Inflammatory macrophage (primary cell): ENCODE measurements at regions not wholly inside any gene's neighbourhood (a gene's known extent, or its start where the extent isn't known, plus 50 kb on each side); places are given as distances from the start of the nearest gene placed in this dataset.

ENCODE experiments used
- DNase-seq, 2 donors: peaks; one replicate each; pipeline ENCODE4 v3.0.0-alpha.2; 2020 to 2022

DNA sequence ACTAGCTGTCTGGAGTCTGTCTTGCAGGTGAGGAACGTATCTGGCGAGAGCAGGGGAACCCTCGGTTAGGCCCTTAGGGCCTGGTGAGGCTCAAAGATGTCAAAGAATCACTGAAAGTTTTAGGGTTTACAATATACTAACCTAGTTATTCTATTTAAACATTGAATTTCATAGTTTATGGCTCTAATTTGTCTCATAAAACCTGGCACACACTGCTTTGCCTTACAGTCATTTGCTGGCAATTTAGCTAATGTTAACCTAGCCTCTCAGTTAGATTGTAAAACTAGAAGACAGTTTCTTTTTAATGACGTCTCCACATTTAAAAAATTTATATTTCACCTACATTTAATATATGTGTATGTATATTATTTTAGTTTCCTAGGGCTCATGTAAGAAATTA, 89.6 kb upstream of the DOCK10 start:
- DNase-seq, result no peak

DNA sequence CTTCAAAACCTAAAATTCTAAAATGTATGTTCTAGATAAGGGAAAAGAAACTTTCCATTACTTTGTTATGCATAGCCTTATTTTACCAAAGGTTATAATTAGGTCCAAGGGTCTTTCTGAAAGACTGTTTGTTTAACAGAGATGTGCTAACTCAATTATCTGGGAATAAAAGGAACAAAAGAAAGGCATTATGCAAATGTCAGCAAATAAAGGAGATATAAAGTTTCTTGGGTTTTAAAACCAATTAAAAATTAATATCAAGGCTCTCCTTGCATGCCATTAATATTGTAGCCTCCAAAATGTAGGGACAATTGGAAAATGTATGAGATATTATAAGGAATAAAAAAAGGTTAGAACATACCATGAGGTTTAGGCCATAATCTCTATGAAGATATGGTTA, 87.8 kb upstream of the DOCK10 start:
- DNase-seq, result no peak

DNA sequence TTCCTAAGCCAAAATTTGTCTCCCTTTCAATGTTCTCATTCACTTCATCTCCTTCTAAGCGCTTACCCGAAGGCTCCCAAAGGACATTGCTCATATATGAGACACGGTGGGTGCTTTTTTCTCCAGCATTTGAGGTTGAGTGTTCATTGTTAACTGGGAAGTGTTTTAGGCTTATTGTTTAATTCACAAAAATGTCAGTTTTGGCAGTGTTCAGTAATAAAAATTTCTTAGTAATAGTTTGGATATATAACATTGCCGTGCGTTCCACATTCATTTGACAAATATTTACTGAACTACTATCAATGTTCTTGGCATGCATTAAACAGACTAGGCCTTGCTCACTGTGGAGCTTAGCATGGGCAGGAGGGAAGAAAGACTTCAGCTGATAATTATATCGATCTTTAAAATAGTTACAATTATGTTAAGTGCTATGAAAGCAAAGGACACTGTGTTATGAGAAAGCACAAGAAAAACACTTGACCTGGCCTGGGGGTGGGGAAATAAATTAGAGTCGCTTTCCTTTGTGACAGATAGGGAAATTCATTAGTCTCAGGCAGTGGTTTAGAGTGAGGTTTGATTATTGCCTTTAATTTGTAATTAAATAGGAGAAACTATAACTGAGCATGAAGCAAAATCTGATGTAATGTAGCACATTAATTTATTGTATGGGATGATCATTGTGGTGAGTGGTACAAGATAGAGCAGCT, 82.2 kb upstream of the DOCK10 start:
- no peak for DNase-seq

DNA sequence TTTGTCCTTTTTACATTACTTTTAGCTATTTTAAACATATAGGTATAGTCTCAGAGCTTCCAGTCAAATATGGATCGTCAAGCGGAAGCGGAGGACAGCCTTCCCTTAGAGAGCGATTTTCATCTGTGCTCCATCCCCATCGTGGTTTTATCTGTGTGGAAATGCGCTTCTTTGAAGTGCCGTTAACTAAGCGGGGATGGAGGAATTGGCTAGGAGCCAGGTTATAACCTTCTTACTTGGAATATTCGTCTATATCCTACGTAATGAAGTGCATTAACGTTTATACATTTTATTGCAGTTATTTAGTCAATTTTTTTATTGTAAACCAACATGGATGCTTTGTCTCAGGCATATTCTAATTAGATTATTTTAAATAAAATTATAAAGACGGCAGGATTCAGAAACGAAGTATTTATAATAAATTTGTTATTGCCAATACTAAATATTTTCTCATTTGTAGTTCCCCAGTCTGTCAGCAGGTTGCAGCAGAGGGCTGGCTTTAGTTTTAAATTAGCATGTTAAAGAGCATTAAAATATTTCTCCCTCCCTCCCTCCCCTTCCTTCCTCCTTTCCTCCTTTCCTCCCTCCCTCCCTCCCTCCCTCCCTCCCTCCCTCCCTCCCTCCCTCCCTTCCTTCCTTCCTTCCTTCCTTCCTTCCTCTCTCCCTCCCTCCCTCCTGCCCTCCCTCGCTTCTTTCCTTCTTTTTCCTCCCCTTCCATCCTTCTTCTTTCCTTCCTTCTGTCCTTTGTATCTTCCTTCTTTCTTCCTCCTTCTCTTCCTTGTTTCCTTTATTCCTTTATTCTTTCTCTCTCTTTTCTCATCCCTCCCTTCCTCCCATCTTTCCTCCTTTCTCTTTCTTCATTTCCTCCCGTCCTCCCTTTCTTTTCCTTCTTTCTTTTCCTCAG, 80.6 kb upstream of the DOCK10 start:
- DNase-seq, result peak; percentile 22 to 37

DNA sequence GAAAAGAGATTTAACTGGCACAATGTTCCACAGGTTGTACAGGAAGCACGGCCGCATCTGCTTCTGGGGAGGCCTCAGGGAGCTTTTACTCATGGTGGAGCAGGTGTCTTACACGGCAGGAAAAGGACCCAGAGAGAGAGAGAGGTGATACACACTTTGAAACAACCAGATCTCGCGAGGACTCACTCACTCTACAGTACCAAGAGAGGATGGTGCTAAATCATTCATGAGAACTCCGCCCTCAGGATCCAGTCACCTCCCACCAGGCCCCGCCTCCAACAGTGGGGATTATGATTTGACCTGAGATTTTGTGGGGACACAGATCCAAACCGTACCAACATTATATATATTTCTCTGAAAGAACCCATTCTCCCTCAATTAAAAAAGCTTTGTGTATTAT, 79.7 kb upstream of the DOCK10 start:
- DNase-seq, result no peak

DNA sequence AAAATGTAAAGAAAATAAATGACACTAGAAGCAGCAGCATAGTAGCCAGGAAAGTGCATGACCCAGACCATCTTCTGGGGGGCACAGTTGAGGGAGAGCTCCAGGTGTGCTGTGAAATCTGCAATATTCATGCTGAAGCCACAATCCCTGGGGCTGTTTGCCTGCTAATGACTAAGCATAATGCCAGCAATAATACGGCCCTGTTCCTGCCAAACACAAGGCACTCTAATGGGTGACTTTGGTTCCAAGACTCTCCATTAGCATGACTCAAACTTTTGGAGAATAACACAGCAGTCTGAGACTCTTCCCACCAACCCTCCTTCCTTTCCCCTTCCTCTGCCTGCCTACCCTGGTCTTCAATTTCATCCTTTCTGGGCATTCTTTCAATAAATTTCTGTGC, 77.9 kb upstream of the DOCK10 start:
- DNase-seq, result no peak

DNA sequence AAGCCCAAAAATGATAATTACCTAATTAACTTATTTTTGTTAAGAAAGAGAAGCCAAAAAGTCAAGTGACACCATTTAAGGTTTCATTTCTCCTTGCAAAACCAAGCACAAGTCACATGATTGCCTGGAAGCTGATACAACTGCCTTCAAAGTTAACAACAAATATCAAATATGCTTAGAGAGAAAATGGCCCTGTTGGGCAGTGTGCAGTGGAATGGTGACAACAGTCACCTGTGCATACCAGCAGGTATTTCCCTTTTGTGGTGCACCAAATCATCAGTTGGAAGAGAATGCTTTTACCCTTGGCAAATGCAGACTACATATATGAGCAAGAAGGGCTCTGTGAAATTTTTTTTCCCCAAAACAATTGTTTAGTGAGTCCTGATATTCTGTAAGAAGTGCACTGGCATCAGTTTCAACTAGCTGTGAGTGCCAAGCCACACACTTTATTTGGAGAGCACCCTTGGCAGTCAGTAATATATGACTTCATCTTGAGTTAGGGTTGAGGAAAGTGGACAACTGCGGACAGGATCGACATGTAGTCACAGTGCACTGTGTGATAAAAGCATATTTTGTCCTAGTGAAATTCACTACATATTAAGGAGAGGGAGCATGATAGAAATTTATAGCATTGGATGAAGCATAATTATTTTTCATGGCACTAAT, 74.9 kb upstream of the DOCK10 start:
- DNase-seq, result peak; percentile 32 to 33

DNA sequence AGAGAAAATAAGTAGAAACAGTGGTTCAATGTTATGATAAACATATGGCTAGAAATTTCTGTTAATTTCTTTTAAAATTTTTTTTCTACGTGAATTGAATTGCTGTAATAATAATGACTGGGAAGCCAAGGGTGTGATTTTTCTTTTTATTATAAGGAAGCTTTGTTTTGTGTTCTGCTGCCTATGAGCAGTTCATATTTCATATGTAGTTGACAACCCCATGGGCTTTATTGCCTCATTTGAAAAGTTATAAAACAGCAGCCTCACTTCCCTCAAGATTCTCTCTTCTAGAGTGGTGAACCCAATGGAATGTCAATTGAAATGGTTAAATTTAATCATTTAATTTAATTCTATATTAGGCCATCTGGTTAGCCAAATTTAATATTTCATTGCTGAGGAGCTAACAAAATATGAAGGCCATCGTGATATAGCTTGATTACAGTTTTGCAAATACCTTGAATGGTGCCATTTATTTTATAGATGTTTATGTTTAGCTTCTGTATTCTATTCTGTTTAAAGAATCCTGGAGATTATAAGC, 72.6 kb upstream of the DOCK10 start:
- DNase-seq, result no peak

DNA sequence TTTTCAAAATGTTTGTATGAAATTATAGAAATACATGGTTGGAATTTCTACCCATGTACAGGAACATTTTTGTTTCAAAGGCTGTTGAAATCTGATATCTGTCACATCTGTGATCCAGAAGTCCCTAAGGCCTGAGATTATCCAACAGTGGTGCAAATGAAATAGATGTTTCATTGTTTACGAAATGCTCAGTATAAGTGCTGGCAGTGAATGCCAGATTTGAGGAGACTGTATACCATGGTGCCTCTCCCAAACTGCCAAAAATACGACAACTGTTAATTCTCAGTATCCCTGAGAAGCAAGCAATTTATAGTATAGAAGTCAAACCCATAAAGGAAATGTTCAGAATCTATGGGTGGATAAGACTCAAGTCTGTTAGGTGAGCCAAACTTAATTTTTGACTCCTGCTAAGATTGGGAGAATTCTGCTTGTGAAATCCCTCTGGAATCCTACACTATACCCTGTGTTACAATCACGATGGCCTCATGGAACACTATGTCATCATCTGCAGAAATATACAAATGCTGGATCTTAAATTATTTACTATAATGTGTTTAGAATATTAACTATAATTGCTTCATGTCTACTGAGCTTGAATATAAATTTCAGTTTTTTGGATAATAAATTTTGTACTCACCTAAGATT, 71.2 kb upstream of the DOCK10 start:
- no peak for DNase-seq

DNA sequence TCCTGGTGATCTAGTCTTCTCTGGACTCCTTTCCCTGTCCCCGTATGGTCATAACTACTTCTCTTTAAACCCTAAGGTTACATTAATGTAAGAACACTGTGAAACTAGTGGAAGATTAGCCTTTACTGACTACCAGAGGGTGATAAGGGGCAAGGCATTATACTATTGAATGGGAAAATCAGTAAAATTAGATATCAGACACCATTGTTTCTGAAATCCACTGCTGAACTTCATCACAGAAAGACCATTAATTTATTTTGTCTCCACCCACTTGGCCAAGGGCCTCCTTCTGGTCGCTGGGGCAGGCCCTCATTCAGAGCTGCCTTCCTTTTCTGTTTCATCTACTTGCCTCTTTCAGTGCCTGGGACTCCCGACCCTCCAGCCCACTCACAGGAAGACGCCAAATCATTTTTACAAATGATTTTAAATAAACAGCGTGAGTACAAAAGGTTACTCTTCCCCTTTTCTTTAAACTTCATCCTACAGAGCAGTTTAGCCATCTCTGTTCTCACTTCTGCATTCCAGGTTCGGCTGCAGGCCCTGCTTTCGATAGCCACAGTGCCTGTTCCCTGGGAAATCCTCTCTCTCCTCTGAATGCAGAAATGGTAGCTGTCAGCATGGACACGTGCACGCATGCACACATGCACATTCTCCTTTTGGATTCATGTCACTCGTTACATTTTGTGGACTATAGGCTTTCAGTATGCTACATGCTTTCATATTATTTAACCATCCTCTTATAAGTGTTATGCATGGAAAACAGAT, 70.3 kb upstream of the DOCK10 start:
- DNase-seq, result peak; percentile 83 to 85

DNA sequence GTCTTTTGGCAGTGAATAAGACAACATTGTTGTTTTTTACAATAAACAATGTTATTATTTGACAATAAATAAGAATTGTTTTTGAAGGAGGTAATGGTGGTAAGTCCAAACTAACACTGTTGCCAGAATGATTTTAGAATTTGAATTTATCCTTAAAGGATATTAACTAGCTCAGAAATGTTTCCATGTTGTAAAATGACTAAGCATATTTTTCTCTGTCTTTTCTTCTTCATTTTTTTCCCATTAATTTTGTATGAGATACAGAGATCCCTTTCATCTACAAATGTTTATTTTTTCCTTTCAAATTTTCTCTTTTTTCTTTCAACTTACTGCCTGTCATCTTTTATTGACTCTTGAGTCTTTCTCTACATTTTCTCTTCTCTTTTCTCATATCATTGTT, 66.5 kb upstream of the DOCK10 start:
- no peak for DNase-seq

DNA sequence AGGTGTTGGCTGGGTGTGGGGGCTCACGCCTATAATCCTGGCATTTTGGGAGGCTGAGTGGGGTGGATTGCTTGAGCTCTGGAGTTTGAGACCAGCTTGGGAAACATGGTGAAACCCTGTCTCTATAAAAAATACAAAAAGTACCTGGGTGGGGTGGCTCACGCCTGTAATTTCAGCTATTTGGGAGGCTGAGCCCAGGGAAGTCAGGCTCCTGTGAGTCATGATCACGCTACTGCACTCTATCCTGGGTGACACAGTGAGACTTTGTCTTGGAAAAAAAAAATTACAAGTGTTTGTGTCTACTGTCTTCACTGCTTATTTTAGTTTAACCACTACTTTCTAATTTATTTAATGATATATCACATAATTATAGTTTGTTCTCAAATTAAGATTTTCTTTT, 62.7 kb upstream of the DOCK10 start:
- DNase-seq, result peak in 1 of 2 donors; percentile 9

DNA sequence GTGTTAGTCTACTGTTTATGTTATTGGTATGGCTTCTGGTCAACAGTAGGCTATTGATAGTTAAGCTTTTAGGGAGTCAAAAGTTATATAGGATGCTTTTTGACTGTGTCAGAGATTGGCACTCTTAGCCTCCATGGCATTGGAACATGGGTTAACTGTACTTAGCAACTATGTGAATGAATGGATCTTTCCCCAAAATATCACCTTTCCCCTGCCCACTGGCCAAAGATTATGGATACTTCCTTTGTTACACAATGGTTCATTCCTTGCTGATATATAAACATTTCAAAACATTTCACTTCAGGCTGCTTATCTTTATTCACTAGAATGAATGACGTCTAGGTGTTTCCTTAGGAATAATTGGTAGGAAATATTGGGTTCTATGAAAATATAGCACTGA, 62.1 kb upstream of the DOCK10 start:
- DNase-seq, result no peak

DNA sequence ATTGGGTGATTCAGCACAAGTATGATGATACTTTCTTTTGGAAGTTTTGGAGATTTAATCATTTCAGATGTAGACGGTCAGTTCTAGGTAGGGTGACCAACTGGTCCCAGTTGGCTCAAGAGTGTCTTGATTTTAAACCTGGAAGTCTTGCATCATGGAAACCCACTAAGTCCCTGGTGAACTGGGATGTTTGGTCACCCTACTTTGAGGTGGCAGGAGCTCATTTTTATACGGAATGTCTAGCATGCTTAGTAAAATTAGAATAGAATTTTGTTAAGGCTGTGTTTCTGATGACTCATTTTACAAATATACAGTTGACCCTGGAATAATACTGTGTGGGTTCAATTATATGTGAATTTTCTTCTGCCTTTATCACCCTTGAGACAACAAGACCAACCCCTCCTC, 61.5 kb upstream of the DOCK10 start:
- no peak for DNase-seq

DNA sequence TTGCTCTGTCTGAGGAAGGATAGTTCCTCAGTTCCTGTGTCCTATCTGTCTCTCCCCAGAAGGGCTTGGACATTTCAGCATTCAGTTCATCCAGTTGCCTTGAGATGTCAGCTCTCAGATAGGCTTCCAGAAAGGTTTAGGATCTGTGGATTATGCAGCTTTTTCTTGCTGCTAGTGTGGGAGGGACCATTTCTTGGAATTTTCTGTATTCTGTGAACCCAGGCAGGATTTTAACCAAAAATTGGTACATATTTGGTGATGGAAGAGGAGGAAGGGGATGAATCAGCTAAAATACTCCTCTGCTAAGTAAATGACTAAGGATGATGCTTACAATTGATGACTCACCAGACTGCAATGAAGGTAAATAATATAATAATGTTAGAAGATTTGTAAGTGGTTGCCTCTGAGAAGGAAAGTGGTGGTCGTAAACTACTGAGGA, 58.6 kb upstream of the DOCK10 start:
- peak in 1 of 2 donors; percentile 7 for DNase-seq

DNA sequence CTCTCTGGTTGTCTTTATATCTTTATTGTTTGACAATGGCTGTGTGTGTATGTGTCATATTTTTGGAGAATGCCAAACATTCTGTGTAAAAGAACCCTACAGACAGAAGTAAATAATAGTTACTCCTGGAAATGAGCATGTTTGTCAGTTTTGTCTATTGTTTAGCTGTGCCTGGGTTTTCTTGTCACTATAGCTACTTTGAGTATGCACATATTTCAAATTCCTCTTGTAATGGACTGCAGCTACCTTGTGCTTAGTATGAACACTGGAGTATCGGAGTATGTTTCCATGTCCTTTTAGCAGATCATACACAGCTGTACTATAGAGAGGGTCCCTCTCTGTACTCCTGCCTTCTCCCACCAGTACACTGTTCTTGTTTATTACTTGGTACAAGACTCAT, 58.0 kb upstream of the DOCK10 start:
- DNase-seq, result no peak

DNA sequence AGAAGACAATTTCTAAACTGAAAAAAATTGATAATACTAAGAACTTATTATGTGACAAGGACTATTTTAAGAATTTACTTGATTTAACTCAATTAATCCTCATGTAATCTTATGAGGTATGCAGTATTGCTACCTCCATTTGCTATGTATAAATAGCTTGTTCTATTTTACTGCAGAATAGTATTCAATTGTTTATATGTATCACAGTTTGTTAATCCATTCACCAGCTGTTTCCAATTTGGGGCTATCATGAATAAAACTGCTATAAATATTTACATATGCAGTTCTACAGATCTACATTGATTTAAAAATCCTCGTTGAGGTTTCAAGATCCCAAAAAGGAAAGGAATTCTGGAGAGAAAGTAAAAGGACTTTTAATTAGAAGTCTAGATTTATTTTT, 54.8 kb upstream of the DOCK10 start:
- no peak for DNase-seq
